ENCODE measurements at regions not wholly inside any gene's neighbourhood (a gene's known extent, or its start where the extent isn't known, plus 50 kb on each side); places are given as distances from the start of the nearest gene placed in this dataset.

DNA sequence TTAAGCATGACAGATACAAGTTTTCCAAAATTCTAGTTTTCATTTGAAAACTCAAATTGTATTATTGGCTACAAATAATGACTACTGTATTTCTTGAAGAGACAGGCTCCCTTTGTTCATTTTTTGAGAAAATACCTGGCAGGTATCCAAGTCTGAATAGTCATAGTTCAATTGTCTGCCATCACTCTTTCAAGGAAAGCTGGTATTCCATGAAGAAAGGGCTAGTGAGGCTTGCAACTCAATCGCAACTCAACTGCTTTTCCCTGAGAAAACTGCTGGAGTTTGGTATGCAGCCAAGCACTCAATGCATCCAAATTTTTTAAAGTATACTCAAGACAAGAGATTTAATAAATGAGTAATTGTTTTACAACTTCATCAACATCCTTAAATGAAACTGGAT lies 61.4 kb upstream of the TRIO start:
- no peak for ATAC-seq

More for the DNA sequence above, 61.4 kb upstream of the TRIO start:
- TF ChIP-seq STAT1 (IDR thresholded peaks at IDR 0.05; ENCODE audit: unreplicated experiment) (no peak), EZH2 (IDR thresholded peaks at IDR 0.05; ENCODE audit: low read depth, unreplicated experiment) (no peak), ZNF331 (CRISPR knock-in tag; IDR thresholded peaks at IDR 0.05; ENCODE audit: low read depth) (no peak), EZH2phosphoT487 (IDR thresholded peaks at IDR 0.05; ENCODE audit: unreplicated experiment) (no peak), CREB1 (CRISPR knock-in tag; IDR thresholded peaks at IDR 0.05; ENCODE audit: low read depth) (no peak), JUNB (IDR thresholded peaks at IDR 0.05; ENCODE audit: unreplicated experiment) (no peak), POLR2AphosphoS5 (IDR thresholded peaks at IDR 0.05; ENCODE audit: low read depth) (no peak), NANOG (IDR thresholded peaks at IDR 0.05; ENCODE audit: borderline replicate concordance) (no peak)
- TF ChIP-seq, protein P1, sequence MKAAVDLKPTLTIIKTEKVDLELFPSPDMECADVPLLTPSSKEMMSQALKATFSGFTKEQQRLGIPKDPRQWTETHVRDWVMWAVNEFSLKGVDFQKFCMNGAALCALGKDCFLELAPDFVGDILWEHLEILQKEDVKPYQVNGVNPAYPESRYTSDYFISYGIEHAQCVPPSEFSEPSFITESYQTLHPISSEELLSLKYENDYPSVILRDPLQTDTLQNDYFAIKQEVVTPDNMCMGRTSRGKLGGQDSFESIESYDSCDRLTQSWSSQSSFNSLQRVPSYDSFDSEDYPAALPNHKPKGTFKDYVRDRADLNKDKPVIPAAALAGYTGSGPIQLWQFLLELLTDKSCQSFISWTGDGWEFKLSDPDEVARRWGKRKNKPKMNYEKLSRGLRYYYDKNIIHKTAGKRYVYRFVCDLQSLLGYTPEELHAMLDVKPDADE (IDR thresholded peaks at IDR 0.05), result no peak
- TF ChIP-seq, protein P2, sequence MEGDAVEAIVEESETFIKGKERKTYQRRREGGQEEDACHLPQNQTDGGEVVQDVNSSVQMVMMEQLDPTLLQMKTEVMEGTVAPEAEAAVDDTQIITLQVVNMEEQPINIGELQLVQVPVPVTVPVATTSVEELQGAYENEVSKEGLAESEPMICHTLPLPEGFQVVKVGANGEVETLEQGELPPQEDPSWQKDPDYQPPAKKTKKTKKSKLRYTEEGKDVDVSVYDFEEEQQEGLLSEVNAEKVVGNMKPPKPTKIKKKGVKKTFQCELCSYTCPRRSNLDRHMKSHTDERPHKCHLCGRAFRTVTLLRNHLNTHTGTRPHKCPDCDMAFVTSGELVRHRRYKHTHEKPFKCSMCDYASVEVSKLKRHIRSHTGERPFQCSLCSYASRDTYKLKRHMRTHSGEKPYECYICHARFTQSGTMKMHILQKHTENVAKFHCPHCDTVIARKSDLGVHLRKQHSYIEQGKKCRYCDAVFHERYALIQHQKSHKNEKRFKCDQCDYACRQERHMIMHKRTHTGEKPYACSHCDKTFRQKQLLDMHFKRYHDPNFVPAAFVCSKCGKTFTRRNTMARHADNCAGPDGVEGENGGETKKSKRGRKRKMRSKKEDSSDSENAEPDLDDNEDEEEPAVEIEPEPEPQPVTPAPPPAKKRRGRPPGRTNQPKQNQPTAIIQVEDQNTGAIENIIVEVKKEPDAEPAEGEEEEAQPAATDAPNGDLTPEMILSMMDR (conservative IDR thresholded peaks at IDR 0.05; ENCODE audit: low read depth in 2 of 2), result no peak
- TF ChIP-seq, protein P3, sequence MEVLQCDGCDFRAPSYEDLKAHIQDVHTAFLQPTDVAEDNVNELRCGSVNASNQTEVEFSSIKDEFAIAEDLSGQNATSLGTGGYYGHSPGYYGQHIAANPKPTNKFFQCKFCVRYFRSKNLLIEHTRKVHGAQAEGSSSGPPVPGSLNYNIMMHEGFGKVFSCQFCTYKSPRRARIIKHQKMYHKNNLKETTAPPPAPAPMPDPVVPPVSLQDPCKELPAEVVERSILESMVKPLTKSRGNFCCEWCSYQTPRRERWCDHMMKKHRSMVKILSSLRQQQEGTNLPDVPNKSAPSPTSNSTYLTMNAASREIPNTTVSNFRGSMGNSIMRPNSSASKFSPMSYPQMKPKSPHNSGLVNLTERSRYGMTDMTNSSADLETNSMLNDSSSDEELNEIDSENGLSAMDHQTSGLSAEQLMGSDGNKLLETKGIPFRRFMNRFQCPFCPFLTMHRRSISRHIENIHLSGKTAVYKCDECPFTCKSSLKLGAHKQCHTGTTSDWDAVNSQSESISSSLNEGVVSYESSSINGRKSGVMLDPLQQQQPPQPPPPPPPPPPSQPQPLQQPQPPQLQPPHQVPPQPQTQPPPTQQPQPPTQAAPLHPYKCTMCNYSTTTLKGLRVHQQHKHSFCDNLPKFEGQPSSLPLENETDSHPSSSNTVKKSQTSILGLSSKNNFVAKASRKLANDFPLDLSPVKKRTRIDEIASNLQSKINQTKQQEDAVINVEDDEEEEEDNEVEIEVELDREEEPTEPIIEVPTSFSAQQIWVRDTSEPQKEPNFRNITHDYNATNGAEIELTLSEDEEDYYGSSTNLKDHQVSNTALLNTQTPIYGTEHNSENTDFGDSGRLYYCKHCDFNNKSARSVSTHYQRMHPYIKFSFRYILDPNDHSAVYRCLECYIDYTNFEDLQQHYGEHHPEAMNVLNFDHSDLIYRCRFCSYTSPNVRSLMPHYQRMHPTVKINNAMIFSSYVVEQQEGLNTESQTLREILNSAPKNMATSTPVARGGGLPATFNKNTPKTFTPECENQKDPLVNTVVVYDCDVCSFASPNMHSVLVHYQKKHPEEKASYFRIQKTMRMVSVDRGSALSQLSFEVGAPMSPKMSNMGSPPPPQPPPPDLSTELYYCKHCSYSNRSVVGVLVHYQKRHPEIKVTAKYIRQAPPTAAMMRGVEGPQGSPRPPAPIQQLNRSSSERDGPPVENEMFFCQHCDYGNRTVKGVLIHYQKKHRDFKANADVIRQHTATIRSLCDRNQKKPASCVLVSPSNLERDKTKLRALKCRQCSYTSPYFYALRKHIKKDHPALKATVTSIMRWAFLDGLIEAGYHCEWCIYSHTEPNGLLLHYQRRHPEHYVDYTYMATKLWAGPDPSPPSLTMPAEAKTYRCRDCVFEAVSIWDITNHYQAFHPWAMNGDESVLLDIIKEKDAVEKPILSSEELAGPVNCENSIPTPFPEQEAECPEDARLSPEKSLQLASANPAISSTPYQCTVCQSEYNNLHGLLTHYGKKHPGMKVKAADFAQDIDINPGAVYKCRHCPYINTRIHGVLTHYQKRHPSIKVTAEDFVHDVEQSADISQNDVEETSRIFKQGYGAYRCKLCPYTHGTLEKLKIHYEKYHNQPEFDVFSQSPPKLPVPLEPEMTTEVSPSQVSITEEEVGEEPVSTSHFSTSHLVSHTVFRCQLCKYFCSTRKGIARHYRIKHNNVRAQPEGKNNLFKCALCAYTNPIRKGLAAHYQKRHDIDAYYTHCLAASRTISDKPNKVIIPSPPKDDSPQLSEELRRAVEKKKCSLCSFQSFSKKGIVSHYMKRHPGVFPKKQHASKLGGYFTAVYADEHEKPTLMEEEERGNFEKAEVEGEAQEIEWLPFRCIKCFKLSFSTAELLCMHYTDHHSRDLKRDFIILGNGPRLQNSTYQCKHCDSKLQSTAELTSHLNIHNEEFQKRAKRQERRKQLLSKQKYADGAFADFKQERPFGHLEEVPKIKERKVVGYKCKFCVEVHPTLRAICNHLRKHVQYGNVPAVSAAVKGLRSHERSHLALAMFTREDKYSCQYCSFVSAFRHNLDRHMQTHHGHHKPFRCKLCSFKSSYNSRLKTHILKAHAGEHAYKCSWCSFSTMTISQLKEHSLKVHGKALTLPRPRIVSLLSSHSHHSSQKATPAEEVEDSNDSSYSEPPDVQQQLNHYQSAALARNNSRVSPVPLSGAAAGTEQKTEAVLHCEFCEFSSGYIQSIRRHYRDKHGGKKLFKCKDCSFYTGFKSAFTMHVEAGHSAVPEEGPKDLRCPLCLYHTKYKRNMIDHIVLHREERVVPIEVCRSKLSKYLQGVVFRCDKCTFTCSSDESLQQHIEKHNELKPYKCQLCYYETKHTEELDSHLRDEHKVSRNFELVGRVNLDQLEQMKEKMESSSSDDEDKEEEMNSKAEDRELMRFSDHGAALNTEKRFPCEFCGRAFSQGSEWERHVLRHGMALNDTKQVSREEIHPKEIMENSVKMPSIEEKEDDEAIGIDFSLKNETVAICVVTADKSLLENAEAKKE (CRISPR knock-in tag; IDR thresholded peaks at IDR 0.05), result no peak
- Mint-ChIP-seq H3K36me3 (ENCODE audit: low read depth) (no peaks in the 10 kb centered on the region), H3K4me1 (no peaks in the 10 kb centered on the region), H3K27ac (no peak overlapping the region), H3K4me3 (no peak overlapping the region), H3K27me3 (ENCODE audit: insufficient read depth, low read depth, poor library complexity) (peaks cover 5% of the 10 kb centered on the region), H3K9me3 (no peaks in the 10 kb centered on the region; the same call in 2 of the 3 replicates)
- Histone ChIP-seq H3K4me1 (ENCODE audit: insufficient read depth) (no peaks in the 10 kb centered on the region), H3K27ac (ENCODE audit: low read depth) (no peak overlapping the region), H4K20me1 (replicated peaks; ENCODE audit: insufficient read depth) (no peaks in the 10 kb centered on the region), H2AFZ (no peak overlapping the region), H3K4me2 (no peak overlapping the region), H3F3A (replicated peaks; ENCODE audit: low read depth) (no peaks in the 10 kb centered on the region), H3K9me2 (ENCODE audit: insufficient read depth) (no peaks in the 10 kb centered on the region), H3K36me3 (ENCODE audit: insufficient read depth) (no peaks in the 10 kb centered on the region), H3K4me3 (no peak overlapping the region), H3K27me3 (ENCODE audit: insufficient read depth) (no peaks in the 10 kb centered on the region), H3K79me2 (replicated peaks; ENCODE audit: insufficient read depth) (no peaks in the 10 kb centered on the region)
- no peak for DNase-seq (ENCODE audit: low spot score)
